ENCODE measurements at regions not wholly inside any gene's neighbourhood (a gene's known extent, or its start where the extent isn't known, plus 50 kb on each side); places are given as distances from the start of the nearest gene placed in this dataset.

GRCh38 chr3:170714562-170715535, 129.0 kb upstream of the SLC7A14 start:
- TF ChIP-seq CTCF (IDR thresholded peaks at IDR 0.05; ENCODE audit: borderline replicate concordance, insufficient read depth, low read depth, low read length): no peak
- no peak overlapping the region for H3K4me3 ChIP-seq (ENCODE audit: low read depth, low read length)

- TF ChIP-seq CTCF (IDR thresholded peaks at IDR 0.05; ENCODE audit: borderline replicate concordance, insufficient read depth, low read depth, low read length): no peak
- no peak overlapping the region for H3K4me3 ChIP-seq (ENCODE audit: low read depth, low read length)
These were observed 128.2 kb upstream of the SLC7A14 start for GRCh38 chr3:170714122-170714521.

- no peak overlapping the region for H3K4me3 ChIP-seq (ENCODE audit: low read depth, low read length)
- no peak for TF ChIP-seq CTCF (IDR thresholded peaks at IDR 0.05; ENCODE audit: borderline replicate concordance, insufficient read depth, low read depth, low read length)
These were observed 127.8 kb upstream of the SLC7A14 start for GRCh38 chr3:170713653-170714052.

- TF ChIP-seq CTCF (IDR thresholded peaks at IDR 0.05; ENCODE audit: borderline replicate concordance, insufficient read depth, low read depth, low read length): no peak
- H3K4me3 ChIP-seq (ENCODE audit: low read depth, low read length): no peak overlapping the region
These were observed 126.9 kb upstream of the SLC7A14 start for GRCh38 chr3:170712798-170713197.

GRCh38 chr3:170712336-170712735, 126.5 kb upstream of the SLC7A14 start:
- no peak overlapping the region for H3K4me3 ChIP-seq (ENCODE audit: low read depth, low read length)
- TF ChIP-seq CTCF (IDR thresholded peaks at IDR 0.05; ENCODE audit: borderline replicate concordance, insufficient read depth, low read depth, low read length): no peak

GRCh38 chr3:170711786-170712185, 125.9 kb upstream of the SLC7A14 start:
- H3K4me3 ChIP-seq (ENCODE audit: low read depth, low read length): no peak overlapping the region
- no peak for TF ChIP-seq CTCF (IDR thresholded peaks at IDR 0.05; ENCODE audit: borderline replicate concordance, insufficient read depth, low read depth, low read length)

- no peak overlapping the region for H3K4me3 ChIP-seq (ENCODE audit: low read depth, low read length)
- no peak for TF ChIP-seq CTCF (IDR thresholded peaks at IDR 0.05; ENCODE audit: borderline replicate concordance, insufficient read depth, low read depth, low read length)
These were observed 123.2 kb upstream of the SLC7A14 start for GRCh38 chr3:170709046-170709445.
